ENCODE measurements at regions not wholly inside any gene's neighbourhood (a gene's known extent, or its start where the extent isn't known, plus 50 kb on each side); places are given as distances from the start of the nearest gene placed in this dataset.

GRCh38 chr17:71342737-71343136 is 778.1 kb upstream of the SOX9 start:
- Histone ChIP-seq H3K27ac (no peak overlapping the region), H3K4me1 (no peaks in the 10 kb centered on the region), H3K27me3 (no peaks in the 10 kb centered on the region), H3K9me3 (no peaks in the 10 kb centered on the region), H3K4me3 (no peak overlapping the region), H3K36me3 (no peaks in the 10 kb centered on the region)
- TF ChIP-seq POLR2AphosphoS5 (IDR thresholded peaks at IDR 0.05; ENCODE audit: insufficient read depth in 1 of 2, low read depth in 1 of 2) (no peak), CTCF (IDR thresholded peaks at IDR 0.05) (no peak), POLR2A (IDR thresholded peaks at IDR 0.05) (no peak)
- DNase-seq (ENCODE audit: extremely low spot score in 2 of 2), result no peak
- intact Hi-C loops (cut with DNase I), result no loop called here

DNA sequence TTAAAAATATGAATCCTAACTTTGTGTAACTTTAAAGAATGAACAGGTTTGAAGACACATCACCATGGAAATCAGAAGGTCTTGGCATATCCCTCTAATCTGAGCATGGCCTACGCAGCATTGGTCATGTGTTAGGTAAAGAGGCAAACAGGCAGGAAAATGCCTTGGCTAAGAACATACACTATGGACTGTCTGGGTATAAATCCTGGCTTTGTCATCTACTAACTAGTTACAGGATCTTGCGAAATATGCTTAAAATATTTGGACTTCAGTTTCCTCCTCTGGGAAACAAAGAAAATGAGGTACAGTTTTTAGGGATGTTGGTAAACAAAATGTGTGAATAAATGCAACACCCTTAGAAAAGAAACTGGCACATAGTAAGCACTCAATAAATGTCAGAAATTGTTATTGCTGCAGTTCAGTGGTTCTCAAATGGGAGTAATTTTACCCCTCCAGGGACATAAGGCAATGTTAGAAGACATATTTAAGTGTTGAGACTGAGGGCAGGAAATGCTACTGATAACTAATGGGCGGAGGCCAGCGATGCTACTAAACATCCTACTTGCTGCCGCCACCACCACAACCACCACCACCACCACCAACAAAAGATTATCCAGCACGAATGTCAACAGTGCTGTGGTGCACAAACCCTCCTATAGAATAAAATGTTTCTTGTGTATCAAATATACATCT is 770.8 kb upstream of the SOX9 start:
- H3K36me3 ChIP-seq, result no peaks in the 10 kb centered on the region
- H3K4me1 ChIP-seq, result no peaks in the 10 kb centered on the region
- no peak overlapping the region for H3K4me3 ChIP-seq
- TF ChIP-seq POLR2A (IDR thresholded peaks at IDR 0.05) (no peak), POLR2AphosphoS5 (IDR thresholded peaks at IDR 0.05; ENCODE audit: insufficient read depth in 1 of 2, low read depth in 1 of 2) (no peak), CTCF (IDR thresholded peaks at IDR 0.05) (no peak)
- no peaks in the 10 kb centered on the region for H3K27me3 ChIP-seq
- intact Hi-C loops (cut with DNase I), result no loop called here
- no peaks in the 10 kb centered on the region for H3K9me3 ChIP-seq
- no peak overlapping the region for H3K27ac ChIP-seq
- DNase-seq (ENCODE audit: extremely low spot score in 2 of 2), result no peak

GRCh38 chr17:71360301-71360700 is 760.5 kb upstream of the SOX9 start:
- Histone ChIP-seq H3K36me3 (no peaks in the 10 kb centered on the region), H3K9me3 (no peaks in the 10 kb centered on the region), H3K27ac (no peak overlapping the region), H3K4me1 (no peaks in the 10 kb centered on the region), H3K27me3 (no peaks in the 10 kb centered on the region), H3K4me3 (no peak overlapping the region)
- no peak for TF ChIP-seq POLR2A (IDR thresholded peaks at IDR 0.05)
- no peak for TF ChIP-seq CTCF (IDR thresholded peaks at IDR 0.05)
- TF ChIP-seq POLR2AphosphoS5 (IDR thresholded peaks at IDR 0.05; ENCODE audit: insufficient read depth in 1 of 2, low read depth in 1 of 2), result no peak
- intact Hi-C loops (cut with DNase I), result no loop called here
- DNase-seq (ENCODE audit: extremely low spot score in 2 of 2), result no peak

DNA sequence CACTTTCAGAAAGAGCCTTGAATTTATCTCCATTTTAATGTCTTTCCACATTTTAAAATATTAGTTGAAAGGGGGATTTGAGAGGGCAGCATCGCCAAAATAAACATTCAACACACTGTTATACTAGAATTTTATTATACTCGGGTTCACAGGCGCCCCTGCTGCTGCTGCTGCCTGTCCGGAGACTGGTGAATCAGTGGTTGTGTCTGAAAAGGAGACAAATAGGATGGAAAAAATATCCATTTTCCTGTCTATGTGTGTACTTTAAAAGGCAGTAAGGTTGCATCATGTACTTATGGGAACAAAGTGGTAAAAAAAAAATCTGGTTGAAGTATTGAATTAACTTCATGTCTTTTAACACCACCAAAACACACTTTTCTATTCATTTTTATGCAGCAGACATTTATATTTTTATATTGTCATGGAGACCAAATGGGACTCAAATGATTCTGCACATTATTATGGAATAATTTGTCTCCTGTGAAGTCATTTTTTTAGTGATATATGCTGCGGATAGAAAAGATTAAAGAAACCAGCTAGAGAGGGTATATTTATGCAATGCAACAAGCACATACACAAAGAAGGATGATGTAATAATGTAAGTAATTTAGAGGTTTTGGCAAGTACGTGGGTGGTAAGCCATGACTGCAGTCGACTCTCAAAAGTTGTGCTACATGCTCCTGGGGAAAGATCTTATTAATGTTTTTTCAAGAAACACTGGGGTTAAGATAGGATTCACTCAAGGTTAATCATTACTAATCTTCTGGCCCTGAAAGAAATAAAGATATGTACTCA is 759.0 kb upstream of the SOX9 start:
- intact Hi-C loops (cut with DNase I), result no loop called here
- Histone ChIP-seq H3K4me3 (no peak overlapping the region), H3K36me3 (no peaks in the 10 kb centered on the region), H3K27ac (no peak overlapping the region), H3K9me3 (no peaks in the 10 kb centered on the region), H3K27me3 (no peaks in the 10 kb centered on the region), H3K4me1 (no peaks in the 10 kb centered on the region)
- no peak for DNase-seq (ENCODE audit: extremely low spot score in 2 of 2)
- no peak for TF ChIP-seq POLR2A (IDR thresholded peaks at IDR 0.05)

DNA sequence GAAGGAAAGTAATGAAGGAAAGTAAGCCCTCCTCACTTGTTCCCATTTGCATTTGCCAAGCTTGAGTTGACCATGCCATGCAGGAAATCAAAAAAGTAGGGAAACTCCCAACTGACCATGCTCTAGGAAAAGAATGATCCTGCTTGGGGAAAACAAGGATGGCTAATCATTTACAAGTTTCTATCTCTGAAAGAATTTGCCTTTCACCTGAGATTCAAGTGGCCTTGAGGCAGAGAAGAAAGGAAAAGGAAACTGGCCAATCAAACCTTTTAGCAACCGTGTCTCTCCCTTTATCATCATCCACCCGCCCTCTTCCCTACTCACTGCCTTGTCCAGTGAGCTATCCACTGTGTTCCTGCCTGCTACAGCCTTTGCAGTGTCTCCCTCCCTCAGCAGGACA is 757.2 kb upstream of the SOX9 start:
- Histone ChIP-seq H3K27me3 (no peaks in the 10 kb centered on the region), H3K36me3 (no peaks in the 10 kb centered on the region), H3K4me3 (no peak overlapping the region), H3K9me3 (no peaks in the 10 kb centered on the region), H3K27ac (no peak overlapping the region), H3K4me1 (no peaks in the 10 kb centered on the region)
- TF ChIP-seq CTCF (IDR thresholded peaks at IDR 0.05) (no peak), POLR2AphosphoS5 (IDR thresholded peaks at IDR 0.05; ENCODE audit: insufficient read depth in 1 of 2, low read depth in 1 of 2) (no peak), POLR2A (IDR thresholded peaks at IDR 0.05) (no peak)
- DNase-seq (ENCODE audit: extremely low spot score in 2 of 2), result no peak
- intact Hi-C loops (cut with DNase I), result no loop called here

All from vagina (tissue), 2 donors.